ENCODE measurements at regions not wholly inside any gene's neighbourhood (a gene's known extent, or its start where the extent isn't known, plus 50 kb on each side); places are given as distances from the start of the nearest gene placed in this dataset.
"Not testable (repeated sequence)": the region's sequence is repeated elsewhere in the genome, so short reads cannot be mapped to it uniquely, and the experiment has no call there.

- DNase-seq: no peak
Observed at GRCh38 chr4:178192611-178193010, 750.4 kb upstream of the AGA start.

GRCh38 chr4:178196751-178197374 lies 754.6 kb upstream of the AGA start:
- DNase-seq: no peak

GRCh38 chr4:178198691-178199090 lies 756.5 kb upstream of the AGA start:
- no peak for DNase-seq

- no peak for DNase-seq
Observed at GRCh38 chr4:178202422-178202821, 760.2 kb upstream of the AGA start.

- no peak for DNase-seq
Observed at GRCh38 chr4:178205826-178206225, 763.6 kb upstream of the AGA start.

- DNase-seq: no peak
Observed at GRCh38 chr4:178215309-178215708, 773.1 kb upstream of the AGA start.

GRCh38 chr4:178215763-178216162 lies 773.5 kb upstream of the AGA start:
- no peak for DNase-seq

- not testable (repeated sequence) for DNase-seq
Observed at GRCh38 chr4:178226421-178226820, 784.2 kb upstream of the AGA start.

GRCh38 chr4:178233906-178234305 lies 791.7 kb upstream of the AGA start:
- DNase-seq: no peak

GRCh38 chr4:178240891-178241290 lies 798.7 kb upstream of the AGA start:
- DNase-seq: no peak

- DNase-seq: no peak
Observed at GRCh38 chr4:178241601-178242118, 799.4 kb upstream of the AGA start.

GRCh38 chr4:178242655-178243054 lies 800.4 kb upstream of the AGA start:
- no peak for DNase-seq

GRCh38 chr4:178244785-178245184 lies 802.5 kb upstream of the AGA start:
- DNase-seq: no peak

- no peak for DNase-seq
Observed at GRCh38 chr4:178255172-178255571, 812.9 kb upstream of the AGA start.

GRCh38 chr4:178258603-178259002 lies 816.4 kb upstream of the AGA start:
- no peak for DNase-seq

- DNase-seq: no peak
Observed at GRCh38 chr4:178259566-178259965, 817.3 kb upstream of the AGA start.

GRCh38 chr4:178264001-178264400 lies 821.8 kb upstream of the AGA start:
- no peak for DNase-seq

GRCh38 chr4:178271386-178271785 lies 829.1 kb upstream of the AGA start:
- no peak for DNase-seq

GRCh38 chr4:178273168-178273567 lies 830.9 kb upstream of the AGA start:
- DNase-seq: no peak

- no peak for DNase-seq
Observed at GRCh38 chr4:178275671-178276360, 833.6 kb upstream of the AGA start.

- DNase-seq: no peak
Observed at GRCh38 chr4:178280362-178280761, 838.1 kb upstream of the AGA start.

- DNase-seq: no peak
Observed at GRCh38 chr4:178288462-178288861, 846.2 kb upstream of the AGA start.

- DNase-seq: no peak
Observed at GRCh38 chr4:178293601-178294000, 851.4 kb upstream of the AGA start.

- DNase-seq: no peak
Observed at GRCh38 chr4:178296669-178297068, 854.4 kb upstream of the AGA start.

- DNase-seq: no peak
Observed at GRCh38 chr4:178306565-178306964, 864.3 kb upstream of the AGA start.

All from NCI-H226 (cell line).